Nucleus accumbens (tissue), 56 donors: ENCODE measurements at regions not wholly inside any gene's neighbourhood (a gene's known extent, or its start where the extent isn't known, plus 50 kb on each side); places are given as distances from the start of the nearest gene placed in this dataset.
"Not testable (repeated sequence)": the region's sequence is repeated elsewhere in the genome, so short reads cannot be mapped to it uniquely, and the experiment has no call there.

Source experiments
- DNase-seq, 56 donors: peaks; one replicate each; lab custom pipeline; 2025; lab: John Stamatoyannopoulos, UW

DNA sequence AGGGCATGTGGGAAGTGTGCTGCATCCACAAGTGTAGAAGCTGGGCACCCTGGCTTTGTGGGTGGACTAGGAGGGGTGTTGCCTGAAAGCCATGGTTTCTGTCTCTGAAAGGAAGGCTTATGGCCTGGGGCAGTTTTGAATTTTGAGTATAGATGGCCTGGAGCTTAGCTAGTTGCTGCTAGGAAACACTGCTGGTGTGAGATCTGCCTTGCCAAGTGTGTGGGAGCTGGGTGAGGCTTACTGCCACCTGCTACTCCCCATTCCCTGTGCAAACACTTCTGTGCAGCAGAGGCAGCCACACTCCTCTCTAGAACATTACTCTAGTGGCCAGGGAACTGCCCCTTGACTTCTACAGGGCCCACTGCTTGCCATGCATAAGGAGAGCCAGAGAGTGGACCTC is 831.7 kb upstream of the LRRTM1 start:
- no peak for DNase-seq

DNA sequence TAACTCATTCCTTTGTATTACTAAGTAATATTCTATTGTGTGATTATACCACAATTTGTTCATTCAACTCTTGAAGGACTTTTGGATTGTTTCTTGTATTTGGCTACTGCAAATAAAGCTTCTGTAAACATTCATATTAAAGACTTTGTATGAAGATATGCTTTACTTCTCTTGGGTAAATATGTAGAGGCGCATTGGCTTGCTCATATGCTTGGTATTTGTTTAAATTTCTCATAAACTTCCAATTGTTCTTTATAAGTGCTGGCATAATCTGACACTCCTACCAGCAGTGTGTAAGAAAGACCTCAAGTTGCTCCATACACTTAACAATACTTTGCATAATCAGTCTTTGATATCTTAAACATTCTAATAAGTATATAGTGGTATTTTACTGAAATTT is 792.8 kb upstream of the LRRTM1 start:
- no peak for DNase-seq

DNA sequence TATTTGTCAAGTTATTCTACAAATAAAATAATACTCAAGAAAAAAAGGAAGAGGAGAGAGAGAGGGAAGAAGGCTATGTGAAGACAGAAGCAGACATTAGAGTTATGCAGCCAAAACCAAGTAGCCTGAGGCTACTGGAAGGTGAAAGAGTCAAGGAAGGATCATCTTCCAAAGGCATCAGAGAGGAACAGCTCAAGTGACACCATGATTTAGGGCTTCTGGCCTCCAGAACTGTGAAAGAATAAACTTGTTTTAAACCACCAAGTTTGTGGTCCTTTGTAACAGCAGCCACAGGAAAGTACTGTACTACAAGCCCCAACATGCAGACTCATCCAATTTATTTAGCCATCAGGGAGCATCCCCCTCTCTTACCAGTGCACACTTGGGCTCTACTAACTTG is 788.5 kb upstream of the LRRTM1 start:
- DNase-seq: no peak

DNA sequence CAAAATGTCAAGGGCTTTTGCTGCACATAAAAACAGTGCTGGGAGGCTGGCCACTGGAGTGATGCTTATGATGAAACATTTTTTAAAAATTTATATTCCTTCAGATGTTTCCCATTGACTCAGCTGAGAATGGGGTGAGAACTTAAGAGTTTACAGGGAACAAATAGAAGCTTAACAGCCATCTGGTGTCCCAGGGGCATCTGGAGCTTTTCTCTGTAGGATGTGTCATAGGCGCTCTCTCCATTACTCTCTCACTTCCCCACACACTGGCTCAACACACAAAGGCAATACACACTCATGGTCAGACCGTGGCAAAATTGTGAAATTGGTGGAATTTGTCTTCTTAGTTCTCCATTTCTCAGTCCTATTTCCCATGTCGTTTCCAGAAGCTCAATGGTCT is 783.1 kb upstream of the LRRTM1 start:
- no peak for DNase-seq

DNA sequence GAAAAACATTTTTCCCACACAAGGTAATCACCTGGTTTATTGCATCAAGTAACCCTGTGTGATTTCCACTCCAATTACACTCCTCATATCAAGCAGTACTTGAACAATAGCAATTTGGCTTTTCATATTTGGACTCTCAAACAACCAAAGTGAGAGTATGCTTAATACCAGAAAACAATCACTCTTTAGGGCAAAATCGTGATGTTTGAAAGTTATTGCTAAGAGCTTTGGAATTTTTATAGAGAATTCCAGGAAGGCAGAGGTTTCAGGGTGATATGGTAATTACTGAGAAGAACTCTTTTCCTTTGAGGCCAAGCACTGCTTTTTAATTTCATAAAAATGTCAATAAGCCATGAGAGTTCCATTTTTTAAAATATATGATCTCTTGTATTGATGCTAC is 779.5 kb upstream of the LRRTM1 start:
- no peak for DNase-seq

DNA sequence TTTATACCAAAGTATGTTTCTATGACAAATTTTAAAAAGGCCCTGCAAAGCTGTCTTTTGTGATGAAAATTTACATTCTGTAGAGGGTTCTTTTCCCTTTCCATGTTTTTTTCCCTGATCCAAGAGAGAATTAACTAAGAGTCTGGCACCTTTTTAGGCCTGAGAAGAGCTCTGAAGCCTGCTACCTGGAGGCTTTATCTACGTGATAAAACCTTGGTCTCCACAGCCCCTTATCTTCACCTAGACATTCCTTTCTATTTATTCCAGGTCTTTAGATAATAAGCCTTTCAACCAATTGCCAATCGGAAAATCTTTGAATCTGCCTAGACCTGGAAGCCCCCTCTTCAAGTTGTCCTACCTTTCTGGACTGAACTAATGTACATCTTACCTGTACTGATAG is 774.1 kb upstream of the LRRTM1 start:
- no peak for DNase-seq

DNA sequence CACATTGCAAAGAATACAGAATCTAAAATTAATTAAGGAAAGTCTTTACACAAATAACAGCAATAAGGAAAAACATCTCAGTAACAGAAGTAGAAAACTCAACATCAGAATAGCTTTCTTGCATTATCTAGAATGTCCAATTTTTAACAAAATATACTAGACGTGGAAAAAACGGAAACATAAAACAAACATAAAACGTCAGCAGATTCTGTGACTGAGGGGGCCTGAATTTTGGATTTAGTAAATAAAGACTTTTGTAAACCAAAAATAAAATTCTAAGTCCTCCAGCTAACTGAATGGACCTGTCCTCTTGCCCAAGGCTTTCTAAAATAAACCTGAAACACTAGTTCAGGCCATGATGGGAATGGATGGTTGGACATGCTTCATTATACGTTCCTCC is 773.5 kb upstream of the LRRTM1 start:
- DNase-seq: no peak

DNA sequence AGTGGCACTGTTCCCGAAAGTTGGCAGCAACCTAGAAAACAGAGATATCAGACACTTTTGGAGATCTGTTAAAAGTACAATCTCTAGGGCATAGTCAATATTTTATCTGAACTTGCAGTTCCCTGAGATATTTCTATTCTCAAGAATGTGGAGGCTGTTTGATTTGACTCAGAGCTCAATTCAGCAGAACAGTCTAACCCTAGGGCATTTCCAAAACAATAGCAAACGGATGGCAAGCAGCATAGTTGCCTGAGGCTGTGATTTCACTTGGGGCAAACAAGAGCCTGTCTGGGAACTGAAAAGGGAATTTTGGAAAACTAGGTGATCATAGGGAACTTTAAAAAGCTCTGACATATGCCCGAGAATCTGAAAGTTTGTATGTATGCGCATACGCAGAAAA is 772.8 kb upstream of the LRRTM1 start:
- DNase-seq: no peak

DNA sequence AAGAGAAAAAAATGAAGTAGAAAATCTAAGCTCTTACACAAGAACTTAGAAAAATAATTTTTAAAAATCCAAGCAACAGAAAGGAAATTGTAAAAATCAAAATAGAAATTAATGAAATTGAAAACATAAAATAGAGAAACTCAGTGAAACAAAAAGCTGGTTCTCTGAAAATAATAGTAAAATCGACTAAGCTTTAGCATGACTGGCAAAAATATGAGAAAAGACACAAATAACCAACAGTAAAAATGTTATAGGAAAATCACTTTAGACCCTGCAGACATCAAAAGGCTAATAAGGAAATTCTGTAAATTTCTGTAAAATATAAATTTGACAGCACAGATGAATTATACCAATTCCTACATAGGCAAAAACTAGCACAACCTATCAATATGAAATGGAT is 768.9 kb upstream of the LRRTM1 start:
- DNase-seq: no peak

DNA sequence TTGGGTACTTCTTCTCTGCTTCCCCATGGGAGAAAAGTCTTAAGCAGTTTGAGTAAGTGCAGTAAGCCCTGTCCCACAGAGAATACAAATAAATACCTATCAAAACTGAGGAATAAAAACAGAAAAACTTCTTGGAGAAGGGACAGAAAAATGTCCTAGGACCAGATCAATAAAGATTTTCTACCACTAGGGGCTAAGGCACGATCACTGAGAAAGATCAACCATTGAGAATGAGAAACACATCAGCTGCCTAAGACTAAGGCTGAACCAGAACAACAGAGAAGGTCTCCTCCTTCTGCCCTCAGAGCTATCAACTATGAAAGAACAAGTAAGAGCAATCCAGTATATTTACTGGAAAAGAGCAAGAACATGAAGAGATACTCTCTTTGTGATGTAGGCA is 763.6 kb upstream of the LRRTM1 start:
- DNase-seq: no peak

DNA sequence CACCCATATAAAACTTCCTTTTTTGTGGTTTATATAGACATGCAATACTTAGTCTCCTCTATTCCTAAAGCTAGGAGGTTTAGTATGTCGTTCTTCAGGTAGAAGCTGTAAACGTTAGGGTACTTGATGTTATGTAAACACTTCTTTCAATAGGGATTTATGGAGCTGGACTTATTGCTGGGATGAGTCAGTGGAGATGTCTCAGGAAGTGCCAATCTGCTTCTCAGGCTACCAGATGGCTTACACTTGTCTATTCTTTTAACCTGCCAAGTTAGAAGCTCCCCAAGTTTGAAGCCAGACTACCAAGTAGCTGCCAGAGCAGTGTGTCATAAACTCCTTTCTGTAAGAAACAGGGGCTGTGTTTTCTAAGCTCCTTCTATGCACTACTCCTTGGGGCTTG is 756.5 kb upstream of the LRRTM1 start:
- DNase-seq: no peak

DNA sequence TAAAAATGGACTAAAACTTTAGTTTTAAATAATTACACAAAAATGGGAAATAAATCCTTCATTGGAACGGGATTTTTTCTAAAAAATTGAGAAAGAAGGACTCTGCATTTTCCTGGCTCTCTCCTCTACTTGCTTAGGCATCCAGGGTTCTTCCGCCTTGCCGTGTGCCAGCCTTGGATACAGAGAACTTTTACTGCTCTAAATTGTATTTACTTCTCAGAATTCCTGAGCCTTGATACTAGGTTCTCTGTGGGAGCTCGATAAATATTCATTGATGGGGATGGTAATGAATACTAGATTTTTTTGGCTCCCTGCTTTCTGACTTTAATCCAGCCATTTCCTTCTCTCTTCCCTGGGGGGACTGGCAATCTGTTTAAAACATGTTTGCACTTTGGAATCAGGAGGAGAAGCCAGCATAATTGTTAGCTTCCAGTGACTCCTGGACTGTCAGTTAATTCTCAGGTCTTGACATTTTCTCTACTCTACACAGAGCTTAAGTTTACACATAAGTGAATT is 746.1 kb upstream of the LRRTM1 start:
- DNase-seq: peak in 1 of 56 donors; percentile 9

DNA sequence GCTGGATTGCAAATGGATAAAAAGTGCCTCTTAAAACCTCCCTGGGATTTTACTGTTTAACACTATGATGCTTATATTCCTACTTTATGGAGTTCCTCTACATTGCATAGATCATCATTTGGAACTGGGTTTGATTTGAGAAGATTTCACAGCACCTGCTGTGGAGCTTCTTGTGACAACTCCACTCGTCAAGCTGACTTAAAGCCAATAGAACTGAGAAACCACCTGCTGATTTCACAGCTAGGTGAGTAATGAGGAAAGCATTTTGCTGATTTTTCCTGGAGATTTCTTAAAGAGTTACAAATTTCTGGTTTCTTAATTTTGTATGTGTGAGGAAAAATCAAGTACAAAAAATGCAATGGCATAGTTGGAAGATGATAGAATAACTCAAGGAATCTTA is 739.1 kb upstream of the LRRTM1 start:
- DNase-seq: no peak

DNA sequence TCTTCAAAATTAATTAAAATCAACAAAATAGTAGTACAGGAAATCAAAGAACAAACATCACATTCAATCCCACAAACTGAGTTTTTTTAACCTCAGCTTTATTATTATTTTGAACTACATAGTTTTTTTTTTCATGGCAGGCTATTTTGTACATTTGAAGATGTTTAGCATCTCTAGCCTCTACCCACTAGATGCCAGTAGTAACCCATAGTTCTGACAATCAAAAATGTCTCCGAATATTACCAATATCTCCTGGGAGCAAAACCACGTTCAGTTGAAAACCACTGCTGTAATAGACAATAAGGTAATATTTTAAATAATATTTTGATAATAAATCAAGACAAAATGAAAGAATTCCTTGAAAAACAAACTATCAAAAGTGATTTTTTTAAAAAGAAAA is 702.6 kb upstream of the LRRTM1 start:
- no peak for DNase-seq

DNA sequence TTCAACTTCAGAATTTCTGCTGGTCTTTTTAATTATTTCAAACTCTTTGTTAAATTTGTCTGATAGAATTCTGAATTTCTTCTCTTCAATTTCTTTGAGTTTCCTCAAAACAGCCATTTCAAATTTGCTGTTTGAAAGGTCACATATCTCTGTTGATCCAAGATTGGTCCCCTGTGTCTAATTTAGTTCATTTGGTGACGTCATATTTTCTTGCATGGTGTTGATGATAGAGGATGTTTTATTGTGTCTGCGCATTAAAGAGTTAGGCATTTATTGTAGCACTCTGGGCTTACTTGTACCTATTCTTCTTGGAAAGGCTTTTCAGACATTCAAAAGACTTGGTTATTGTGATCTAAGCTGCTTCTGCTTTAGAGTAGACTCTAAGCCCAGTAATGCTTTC is 698.4 kb upstream of the LRRTM1 start:
- no peak for DNase-seq

DNA sequence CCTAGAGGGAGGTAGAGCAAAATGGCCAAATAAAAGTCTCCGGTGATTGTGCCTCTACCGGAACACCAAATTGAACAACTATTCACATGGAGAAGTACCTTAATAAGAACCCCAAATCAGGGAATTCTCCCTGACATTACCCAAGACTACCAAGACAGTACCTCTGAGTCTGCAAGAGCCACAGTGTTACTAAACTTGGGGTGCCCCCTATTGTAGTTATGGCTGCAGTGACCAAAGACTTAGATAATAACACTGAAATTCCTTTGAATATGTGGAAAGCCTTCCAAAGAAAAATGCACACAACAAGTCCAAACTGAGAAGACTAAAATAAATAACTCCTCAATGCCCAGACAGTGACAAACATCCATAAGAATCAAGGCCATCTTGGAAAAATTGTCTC is 682.9 kb upstream of the LRRTM1 start:
- no peak for DNase-seq

DNA sequence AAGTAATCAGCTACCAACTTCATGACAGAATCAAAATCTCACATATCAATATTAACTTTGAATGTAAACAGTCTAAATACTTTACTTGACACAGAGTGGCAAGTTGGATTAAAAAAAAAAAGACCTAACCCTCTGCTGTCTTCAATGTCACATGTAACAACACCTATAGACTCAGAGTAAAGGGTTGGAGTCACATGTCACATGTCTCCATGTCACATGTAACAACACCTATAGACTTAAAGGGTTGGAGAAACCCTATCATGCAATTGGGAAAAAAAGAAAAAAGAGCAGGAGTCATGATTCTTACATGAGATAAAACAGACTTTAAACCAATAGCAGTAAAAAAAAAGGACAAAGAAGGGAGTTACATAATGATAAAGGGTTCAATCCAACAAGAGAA is 665.3 kb upstream of the LRRTM1 start:
- no peak for DNase-seq

DNA sequence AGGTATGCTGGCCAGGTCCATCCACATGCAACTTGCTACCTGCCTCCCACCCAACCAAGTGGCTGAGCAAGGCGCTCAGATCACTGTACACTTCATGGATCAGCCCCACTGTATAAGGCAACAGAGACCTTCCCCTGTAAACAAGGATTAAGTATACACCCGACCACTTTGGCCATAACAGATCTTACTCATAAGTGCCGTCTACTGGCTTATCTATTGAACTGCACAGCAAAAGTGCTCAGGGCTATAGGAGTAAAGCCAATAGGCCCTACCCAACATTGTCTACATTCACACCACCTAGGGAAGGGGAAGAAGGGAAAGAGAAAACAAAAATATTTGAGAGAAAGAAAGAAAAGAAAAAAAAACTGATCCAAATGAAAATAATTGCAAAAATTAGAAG is 663.9 kb upstream of the LRRTM1 start:
- no peak for DNase-seq

DNA sequence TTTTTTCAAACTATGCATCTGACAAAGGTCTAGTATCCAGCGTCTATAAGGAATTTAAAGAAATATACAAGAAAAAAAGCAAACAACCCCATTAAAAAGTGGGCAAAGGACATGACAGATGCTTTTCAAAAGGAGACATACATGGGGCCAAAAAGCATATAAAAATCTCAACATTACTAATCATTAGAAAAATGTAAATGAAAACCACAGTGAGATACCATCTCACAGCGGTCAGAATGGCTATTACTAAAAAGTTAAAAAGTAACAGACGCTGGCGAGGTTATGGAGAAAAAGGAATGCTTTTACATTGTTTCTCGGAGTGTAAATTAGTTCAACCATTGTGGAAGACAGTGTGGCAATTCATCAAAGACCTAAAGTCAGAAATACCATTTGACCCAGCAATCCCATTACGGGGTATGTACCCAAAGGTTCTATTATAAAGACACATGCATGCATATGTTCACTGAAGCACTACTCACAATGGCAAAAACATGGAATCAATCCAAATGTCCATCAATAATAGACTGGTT is 643.1 kb upstream of the LRRTM1 start:
- DNase-seq: no peak

DNA sequence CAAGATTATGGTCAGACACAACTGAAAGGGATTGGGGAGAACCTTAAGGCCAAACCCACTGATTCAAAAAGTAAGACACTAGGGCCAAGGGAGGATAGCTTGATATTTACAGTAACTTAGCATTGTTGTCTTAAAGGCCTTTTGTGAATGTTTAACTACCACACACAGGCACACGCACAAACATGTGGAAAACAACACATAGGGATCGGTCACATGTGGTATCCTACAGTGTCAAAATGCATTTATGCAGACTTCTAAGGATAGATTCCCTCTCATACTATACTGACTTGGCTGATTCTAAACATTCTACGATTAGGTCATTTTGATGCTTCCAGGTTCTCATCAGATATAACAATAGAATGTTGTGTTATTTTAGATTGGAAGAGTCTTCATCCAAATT is 638.9 kb upstream of the LRRTM1 start:
- DNase-seq: no peak

DNA sequence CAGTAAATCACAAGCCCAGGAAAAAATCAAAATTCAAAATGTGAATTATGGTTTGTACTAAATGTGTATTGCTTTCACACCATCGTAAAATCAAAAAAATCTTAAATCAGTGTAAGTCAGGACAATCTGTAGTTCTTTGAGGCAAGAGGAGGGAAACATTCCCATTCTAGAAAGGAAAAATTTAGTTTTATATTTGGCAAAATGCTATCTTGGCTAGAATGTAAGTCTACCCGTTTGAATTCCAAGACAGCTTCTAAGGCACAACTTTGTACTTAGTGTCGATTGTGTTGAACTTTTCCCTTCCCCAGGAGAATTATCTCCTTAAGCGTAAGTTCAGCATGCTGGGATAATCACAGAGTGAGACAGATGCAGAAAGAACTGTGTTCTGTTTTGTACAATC is 638.2 kb upstream of the LRRTM1 start:
- DNase-seq: no peak

DNA sequence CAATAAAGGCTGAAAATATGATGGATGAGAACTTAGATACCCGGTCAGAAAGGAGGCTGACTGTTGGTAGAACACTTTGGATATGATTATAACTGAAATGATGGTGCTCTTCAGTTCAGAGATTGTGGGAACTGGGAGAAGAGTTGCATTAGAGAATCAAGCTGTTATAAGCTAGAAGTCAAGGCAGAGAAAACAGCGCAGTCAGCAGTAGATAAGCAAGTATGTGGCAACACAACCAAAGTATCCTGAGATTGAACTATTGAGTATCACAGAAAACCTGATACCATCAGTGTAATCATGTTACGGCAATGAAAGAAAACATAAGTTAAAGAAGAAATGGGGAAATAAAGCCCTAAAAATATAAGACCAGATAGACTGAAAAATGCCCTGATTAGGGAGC is 633.9 kb upstream of the LRRTM1 start:
- DNase-seq: no peak

DNA sequence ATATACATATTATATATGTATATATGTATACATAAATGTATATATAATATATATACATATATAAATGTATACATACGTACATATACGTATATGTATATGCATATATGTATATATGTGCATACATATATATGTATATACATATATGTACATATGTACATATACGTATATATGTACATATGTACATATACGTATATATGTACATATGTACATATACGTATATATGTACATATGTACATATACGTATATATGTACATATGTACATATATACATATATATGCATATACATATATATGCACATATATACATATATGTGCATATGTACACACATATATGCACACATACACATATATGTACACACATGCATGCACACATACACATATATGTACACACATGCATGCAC is 627.3 kb upstream of the LRRTM1 start:
- DNase-seq: not testable (repeated sequence)
